HCT116 (cell line): ENCODE measurements at regions not wholly inside any gene's neighbourhood (a gene's known extent, or its start where the extent isn't known, plus 50 kb on each side); places are given as distances from the start of the nearest gene placed in this dataset.

Source experiments
- ATAC-seq: fragments of 200-7000 bp; cut with Tn5 transposase; 2 replicates; pipeline ENCODE4 v1.9.1; 2020; ENCODE audit warnings: mild to moderate bottlenecking, moderate library complexity
- BruUV-seq: library from RNA; stranded (reverse); fragments of 400-500 nt; replicated peaks from 2 replicates; lab custom pipeline; 2021; lab: Mats Ljungman, UMichigan
- CTCF ChIA-PET: fragments of 300-600 bp; sonication (Branson Sonifier 250); formaldehyde crosslinking; loops from one replicate; lab custom pipeline; 2021; ENCODE audit warnings: antibody characterized with exemption; lab: Charles Lee
- POLR2A ChIA-PET: fragments of 300-600, 350-600 bp; sonication (Branson Sonifier 250); formaldehyde crosslinking; loops from one replicate; lab custom pipeline; 2021; ENCODE audit warnings: antibody characterized with exemption; lab: Charles Lee
- RAD21 ChIA-PET, 2 experiments: fragments of 300-600 bp; sonication (Branson Sonifier 250); formaldehyde crosslinking; loops; one replicate each; lab custom pipeline; 2023; ENCODE audit warnings: low total read pairs in 2 of 2; ENCODE audit not compliant: uncharacterized antibody in 2 of 2, unreplicated experiment in 2 of 2, low non-redundant PET in 1 of 2; lab: Charles Lee
- DNase-seq: peaks from one replicate; pipeline ENCODE4 v3.0.0-alpha.2; 2010; ENCODE audit warnings: low read depth, low spot score
- H2AFZ ChIP-seq: fragments of 200-600 bp; shearing (Covaris generic), sonication (generic); 2 replicates; pipeline ENCODE4 v1.6.1; 2017; ENCODE audit warnings: low read depth, mixed run types, mixed read lengths, antibody characterized with exemption, low read length; ENCODE audit not compliant: poor library complexity, severe bottlenecking
- H3K27ac ChIP-seq: 2 replicates; pipeline ENCODE4 v1.5.1; 2012; ENCODE audit warnings: low read depth, low read length
- H3K27me3 ChIP-seq: fragments of 200-600 bp; sonication (generic); 2 replicates; pipeline ENCODE4 v1.6.1; 2016; ENCODE audit warnings: mixed run types, low read length, mixed read lengths; ENCODE audit not compliant: insufficient read depth
- H3K36me3 ChIP-seq, 2 experiments: fragments of 200-500 bp in 1 of 2; fragments of 200-600 bp in 1 of 2; sonication (Bioruptor generic) in 1 of 2; sonication (generic) in 1 of 2; 2 replicates each; pipeline versions ENCODE4 v1.5.1 to v1.6.1; 2014 to 2016; ENCODE audit warnings: low read length in 2 of 2, inconsistent platforms in 1 of 2, mixed read lengths in 1 of 2, mixed run types in 1 of 2; ENCODE audit not compliant: insufficient read depth in 2 of 2, control insufficient read depth in 1 of 2
- H3K4me1 ChIP-seq, 2 experiments: fragments of 200-600 bp in 1 of 2; sonication (generic) in 1 of 2; 2 replicates each; pipeline versions ENCODE4 v1.5.1 to v1.6.1; 2012 to 2017; ENCODE audit warnings: low read length in 2 of 2, inconsistent platforms in 1 of 2, mild to moderate bottlenecking in 1 of 2, mixed read lengths in 1 of 2, mixed run types in 1 of 2, moderate library complexity in 1 of 2; ENCODE audit not compliant: insufficient read depth in 2 of 2, control insufficient read depth in 1 of 2
- H3K4me2 ChIP-seq: fragments of 200-600 bp; sonication (generic); 2 replicates; pipeline ENCODE4 v1.6.1; 2017; ENCODE audit warnings: mixed run types, low read length, mixed read lengths
- H3K4me3 ChIP-seq, 2 experiments: fragments of 200-600 bp in 1 of 2; sonication (generic) in 1 of 2; replicated peaks in 1 of 2; 2 replicates each; pipeline ENCODE4 v1.5.1; 2011 to 2016; ENCODE audit warnings: low read length in 2 of 2, control low read depth in 1 of 2, low read depth in 1 of 2, mild to moderate bottlenecking in 1 of 2, mixed read lengths in 1 of 2, mixed run types in 1 of 2
- H3K79me2 ChIP-seq: fragments of 200-600 bp; sonication (generic); 2 replicates; pipeline ENCODE4 v1.6.1; 2017; ENCODE audit warnings: mild to moderate bottlenecking, mixed run types, low read length, moderate library complexity, mixed read lengths; ENCODE audit not compliant: insufficient read depth
- H3K9ac ChIP-seq: fragments of 200-600 bp; sonication (generic); 2 replicates; pipeline ENCODE4 v1.6.1; 2016; ENCODE audit warnings: low read length, mixed read lengths
- H3K9me2 ChIP-seq: fragments of 200-600 bp; sonication (generic), shearing (Covaris generic); 2 replicates; pipeline ENCODE4 v1.6.1; 2017; ENCODE audit warnings: mixed run types, mild to moderate bottlenecking, moderate library complexity; ENCODE audit not compliant: insufficient read depth
- H3K9me3 ChIP-seq, 2 experiments: fragments of 200-500 bp in 1 of 2; fragments of 200-600 bp in 1 of 2; sonication (Bioruptor generic) in 1 of 2; sonication (generic) in 1 of 2; 2 replicates each; pipeline ENCODE4 v1.6.1; 2014 to 2017; ENCODE audit warnings: low read length in 2 of 2, mixed read lengths in 2 of 2, inconsistent platforms in 1 of 2, low read depth in 1 of 2, mild to moderate bottlenecking in 1 of 2, mixed run types in 1 of 2, moderate library complexity in 1 of 2; ENCODE audit not compliant: control insufficient read depth in 1 of 2, insufficient read depth in 1 of 2
- H4K20me1 ChIP-seq: fragments of 200-600 bp; sonication (generic), shearing (Covaris generic); 2 replicates; pipeline ENCODE4 v1.6.1; 2017; ENCODE audit warnings: mixed run types, mild to moderate bottlenecking, moderate library complexity; ENCODE audit not compliant: insufficient read depth
- CEBPB ChIP-seq: IDR thresholded peaks from 2 replicates; pipeline ENCODE4 v1.6.1; 2012; ENCODE audit warnings: low read depth
- ELF1 ChIP-seq: IDR thresholded peaks from 2 replicates; pipeline ENCODE4 v1.6.1; 2012; ENCODE audit warnings: low read depth, borderline replicate concordance
- EZH2 ChIP-seq: fragments of 200-600 bp; sonication (generic); IDR thresholded peaks from 2 replicates; pipeline ENCODE4 v1.6.1; 2017; ENCODE audit warnings: antibody characterized with exemption, mixed run types
- FOSL1 ChIP-seq: IDR thresholded peaks from 2 replicates; pipeline ENCODE4 v1.6.1; 2012; ENCODE audit warnings: low read depth
- JUND ChIP-seq: IDR thresholded peaks from 2 replicates; pipeline ENCODE4 v1.6.1; 2012
- MAX ChIP-seq: IDR thresholded peaks from 2 replicates; pipeline ENCODE4 v1.6.1; 2012
- POLR2A ChIP-seq: IDR thresholded peaks from 2 replicates; pipeline ENCODE4 v1.7.0; 2011; ENCODE audit warnings: borderline replicate concordance; ENCODE audit not compliant: insufficient read depth, insufficient read length; ENCODE audit errors: extremely low read depth
- RAD21 ChIP-seq: IDR thresholded peaks from 2 replicates; pipeline ENCODE4 v1.6.1; 2012; ENCODE audit warnings: low read depth, mild to moderate bottlenecking
- REST ChIP-seq: IDR thresholded peaks from 2 replicates; pipeline ENCODE4 v1.6.1; 2012; ENCODE audit warnings: low read depth
- SIN3A ChIP-seq: IDR thresholded peaks from 2 replicates; pipeline ENCODE4 v1.6.1; 2012; ENCODE audit warnings: low read depth
- TCF7L2 ChIP-seq: IDR thresholded peaks from 2 replicates; pipeline ENCODE4 v1.7.0; 2011; ENCODE audit warnings: borderline replicate concordance, inconsistent platforms; ENCODE audit not compliant: insufficient read depth, insufficient read length; ENCODE audit errors: extremely low read depth
- YY1 ChIP-seq: IDR thresholded peaks from 2 replicates; pipeline ENCODE4 v1.6.1; 2011; ENCODE audit warnings: low read length, low read depth, moderate library complexity, mild to moderate bottlenecking; ENCODE audit not compliant: insufficient replicate concordance; ENCODE audit errors: extremely low read depth
- ZFX ChIP-seq: fragments of 450-650 bp; IDR thresholded peaks from 2 replicates; pipeline ENCODE4 v1.6.1; 2017
- ZNF274 ChIP-seq: fragments of 200-500 bp; sonication (Bioruptor generic); IDR thresholded peaks from 2 replicates; pipeline ENCODE4 v1.6.1; 2014; ENCODE audit warnings: mild to moderate bottlenecking, low read depth, low read length, inconsistent platforms
- intact Hi-C: fragments of 100-400 bp; cut with micrococcal nuclease; formaldehyde crosslinking; loops from 2 replicates; pipeline ENCODE4 v1.10.0; 2022

- TF ChIP-seq YY1 (no peak), ELF1 (no peak), ZNF274 (no peak), TCF7L2 (no peak), EZH2 (no peak), SIN3A (no peak), FOSL1 (no peak), REST (no peak), ZFX (no peak), POLR2A (no peak), MAX (no peak), JUND (no peak), RAD21 (no peak), CEBPB (no peak)
- BruUV-seq: no TSS peak
- POLR2A ChIA-PET: interaction anchor here (0.6 kb wide), 1 partner anchor 242 kb away, joined by 3 read pairs; no protein-coding TSS in a partner anchor
These were observed 183.0 kb downstream of the ETS2 start for GRCh38 chr21:38988509-38989378.

More at GRCh38 chr21:38988509-38989378, 183.0 kb downstream of the ETS2 start:
- Histone ChIP-seq H3K27ac (no peak overlapping the region), H3K4me1 (peaks cover 4 to 6% of the 10 kb centered on the region in 2 experiments; a peak in 3 of 4 replicates), H3K4me2 (no peak overlapping the region), H3K9me3 (no peaks in the 10 kb centered on the region), H3K36me3 (no peaks in the 10 kb centered on the region), H3K9me2 (no peaks in the 10 kb centered on the region), H2AFZ (no peak overlapping the region), H4K20me1 (no peaks in the 10 kb centered on the region), H3K79me2 (no peaks in the 10 kb centered on the region), H3K4me3 (no peak overlapping the region), H3K9ac (no peak overlapping the region), H3K27me3 (no peaks in the 10 kb centered on the region)
- intact Hi-C loops: no loop called here
- ChIA-PET CTCF (no interaction called here), RAD21 (no interaction called here)
- ATAC-seq (no peak), DNase-seq (no peak)
